ENCODE measurements at regions not wholly inside any gene's neighbourhood (a gene's known extent, or its start where the extent isn't known, plus 50 kb on each side); places are given as distances from the start of the nearest gene placed in this dataset.

DNA sequence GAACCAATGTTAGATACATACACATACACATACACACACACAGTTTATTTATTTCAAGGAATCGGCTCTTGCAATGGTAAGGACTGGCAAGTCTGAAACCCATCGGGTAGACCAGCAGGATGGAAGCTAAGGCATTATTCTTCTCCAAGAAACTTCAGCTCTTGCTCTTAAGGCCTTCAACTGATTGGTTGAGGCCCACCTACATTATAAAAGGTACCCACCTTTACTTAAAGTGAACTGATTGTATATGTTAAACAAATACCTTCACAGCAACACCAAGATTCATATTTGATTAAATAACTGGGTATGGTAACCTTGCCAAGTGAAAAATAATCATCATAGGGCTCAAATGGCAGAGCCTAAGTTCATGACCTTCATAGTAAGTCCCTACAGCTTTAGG lies 695.5 kb downstream of the BCL11B start:
- TF ChIP-seq EZH2phosphoT487 (IDR thresholded peaks at IDR 0.05; ENCODE audit: insufficient read depth, low read depth) (no peak), EZH2 (IDR thresholded peaks at IDR 0.05; ENCODE audit: insufficient read depth, poor library complexity, severe bottlenecking) (no peak)

All from GM23248 (cell line).